GM23338 (cell line): ENCODE measurements at regions not wholly inside any gene's neighbourhood (a gene's known extent, or its start where the extent isn't known, plus 50 kb on each side); places are given as distances from the start of the nearest gene placed in this dataset.

Experiments used
- ATAC-seq: fragments of 200-7000 bp; cut with Tn5 transposase; 3 replicates; pipeline ENCODE4 v1.9.1; 2020
- DNase-seq: peaks from one replicate; pipeline ENCODE4 v3.0.0-alpha.2; 2015; ENCODE audit warnings: low spot score
- H2AFZ ChIP-seq: fragments of 200-600 bp; sonication (generic); 2 replicates; pipeline ENCODE4 v1.8.0; 2016; ENCODE audit warnings: antibody characterized with exemption, mild to moderate bottlenecking, moderate library complexity
- H3F3A ChIP-seq: fragments of 200-600 bp; sonication (generic); replicated peaks from 2 replicates; pipeline ENCODE4 v1.8.0; 2017; ENCODE audit warnings: antibody characterized with exemption, mixed run types, low read depth
- H3K27ac ChIP-seq: fragments of 200-600 bp; sonication (generic); 2 replicates; pipeline ENCODE4 v1.6.1; 2016; ENCODE audit warnings: low read depth
- H3K27me3 ChIP-seq: fragments of 200-600 bp; sonication (generic); 2 replicates; pipeline ENCODE4 v1.8.0; 2016; ENCODE audit warnings: mild to moderate bottlenecking, mixed run types, moderate library complexity; ENCODE audit not compliant: insufficient read depth
- H3K36me3 ChIP-seq: fragments of 200-600 bp; sonication (generic); 2 replicates; pipeline ENCODE4 v1.8.0; 2016; ENCODE audit warnings: mild to moderate bottlenecking; ENCODE audit not compliant: insufficient read depth
- H3K4me1 ChIP-seq: fragments of 200-600 bp; sonication (generic); 2 replicates; pipeline ENCODE4 v1.8.0; 2016; ENCODE audit warnings: mild to moderate bottlenecking, moderate library complexity; ENCODE audit not compliant: insufficient read depth
- H3K4me2 ChIP-seq: fragments of 200-600 bp; sonication (generic); 2 replicates; pipeline ENCODE4 v1.7.1; 2017; ENCODE audit warnings: mixed run types
- H3K4me3 ChIP-seq: fragments of 200-600 bp; sonication (generic); 2 replicates; pipeline ENCODE4 v1.6.1; 2016; ENCODE audit warnings: mixed run types
- H3K79me2 ChIP-seq: fragments of 200-600 bp; sonication (generic); replicated peaks from 2 replicates; pipeline ENCODE4 v1.8.0; 2017; ENCODE audit warnings: mild to moderate bottlenecking; ENCODE audit not compliant: insufficient read depth
- H3K9me2 ChIP-seq: fragments of 200-600 bp; sonication (generic); 2 replicates; pipeline ENCODE4 v1.8.0; 2017; ENCODE audit not compliant: insufficient read depth
- H4K20me1 ChIP-seq: fragments of 200-600 bp; sonication (generic); replicated peaks from 2 replicates; pipeline ENCODE4 v1.8.0; 2017; ENCODE audit warnings: mild to moderate bottlenecking; ENCODE audit not compliant: insufficient read depth
- H3K27ac Mint-ChIP-seq: 2 replicates; pipeline ENCODE4 v1.8.0; 2020; ENCODE audit warnings: inconsistent platforms, mild to moderate bottlenecking, moderate library complexity, mixed read lengths
- H3K27me3 Mint-ChIP-seq: 3 replicates; pipeline ENCODE4 v1.8.0; 2022; ENCODE audit warnings: low read depth, mild to moderate bottlenecking, moderate library complexity, mixed read lengths, inconsistent platforms; ENCODE audit not compliant: insufficient read depth, poor library complexity
- H3K36me3 Mint-ChIP-seq: 3 replicates; pipeline ENCODE4 v1.8.0; 2021; ENCODE audit warnings: low read depth, mild to moderate bottlenecking, inconsistent platforms, moderate library complexity, mixed read lengths
- H3K4me1 Mint-ChIP-seq: 3 replicates; pipeline ENCODE4 v1.8.0; 2020; ENCODE audit warnings: mild to moderate bottlenecking, inconsistent platforms, mixed read lengths
- H3K4me3 Mint-ChIP-seq: 3 replicates; pipeline ENCODE4 v1.8.0; 2021; ENCODE audit warnings: moderate library complexity, mild to moderate bottlenecking, inconsistent platforms, mixed read lengths
- H3K9me3 Mint-ChIP-seq: 3 replicates; pipeline ENCODE4 v1.8.0; 2020; ENCODE audit warnings: moderate library complexity, mild to moderate bottlenecking, inconsistent platforms, mixed read lengths
- EZH2 ChIP-seq: fragments of 200-600 bp; sonication (generic); IDR thresholded peaks from one replicate; pipeline ENCODE4 v1.8.0; 2017; ENCODE audit warnings: antibody characterized with exemption, mild to moderate bottlenecking, low read depth; ENCODE audit not compliant: unreplicated experiment
- EZH2phosphoT487 ChIP-seq: fragments of 200-600 bp; sonication (generic); IDR thresholded peaks from one replicate; pipeline ENCODE4 v1.8.1; 2018; ENCODE audit warnings: antibody characterized with exemption; ENCODE audit not compliant: unreplicated experiment
- JUNB ChIP-seq: IDR thresholded peaks from one replicate; pipeline ENCODE4 v1.6.1; 2016; ENCODE audit warnings: antibody characterized with exemption; ENCODE audit not compliant: unreplicated experiment
- POLR2AphosphoS5 ChIP-seq: IDR thresholded peaks from 2 replicates; pipeline ENCODE4 v1.6.1; 2016; ENCODE audit warnings: antibody characterized with exemption, low read depth
- STAT1 ChIP-seq: IDR thresholded peaks from one replicate; pipeline ENCODE4 v1.6.1; 2016; ENCODE audit warnings: antibody characterized with exemption; ENCODE audit not compliant: unreplicated experiment
- ZNF114 ChIP-seq: fragments of 250-450 bp; sonication (Bioruptor Pico); IDR thresholded peaks from 2 replicates; pipeline ENCODE4 v1.5.0; 2020; ENCODE audit warnings: mild to moderate bottlenecking, moderate library complexity
- TF ChIP-seq, protein P1 (sequence below): IDR thresholded peaks from 2 replicates; pipeline ENCODE4 v1.6.1; 2016; ENCODE audit warnings: antibody characterized with exemption
- TF ChIP-seq, protein P2 (sequence below), 2 experiments: fragments of 200-600 bp in 1 of 2; sonication (generic) in 1 of 2; conservative IDR thresholded peaks; 2 replicates each; pipeline versions ENCODE4 v1.5.1 to v1.6.1; 2016 to 2017; ENCODE audit warnings: antibody characterized with exemption in 2 of 2, low read depth in 2 of 2, mild to moderate bottlenecking in 2 of 2, moderate library complexity in 1 of 2
- TF ChIP-seq, protein P3 (sequence below): fragments of 250-450 bp; sonication (Bioruptor Pico); IDR thresholded peaks from 2 replicates; pipeline ENCODE4 v1.5.0; 2020; ENCODE audit warnings: mild to moderate bottlenecking, moderate library complexity
- TF ChIP-seq, protein P4 (sequence below): IDR thresholded peaks from one replicate; pipeline ENCODE4 v1.6.1; 2018; ENCODE audit warnings: antibody characterized with exemption; ENCODE audit not compliant: unreplicated experiment

DNA sequence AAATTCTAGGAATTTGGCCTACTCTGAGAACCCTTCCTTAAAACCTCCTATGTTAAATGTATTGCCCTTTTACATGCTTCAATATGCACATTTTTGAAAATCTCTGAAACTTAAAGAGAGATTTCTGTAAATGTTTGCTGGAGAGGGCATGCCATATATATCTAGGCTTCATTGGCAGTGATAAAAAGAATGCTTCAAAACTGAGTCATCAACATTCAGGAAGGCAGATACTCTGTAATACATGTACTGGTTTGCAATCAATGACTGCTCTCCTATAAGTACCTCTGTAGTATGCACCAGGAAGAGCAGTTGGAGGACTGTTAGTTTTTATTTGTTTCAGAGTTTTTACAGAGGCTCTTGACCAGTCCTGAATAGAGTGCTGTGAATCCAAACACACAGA is 739.9 kb downstream of the SLC16A7 start:
- Histone ChIP-seq H3K27me3 (no peaks in the 10 kb centered on the region), H3K4me3 (no peak overlapping the region), H3K9me2 (no peaks in the 10 kb centered on the region), H3K4me1 (no peaks in the 10 kb centered on the region; the same call in 1 of the 2 replicates), H3K4me2 (no peak overlapping the region), H3K79me2 (no peaks in the 10 kb centered on the region), H3F3A (no peaks in the 10 kb centered on the region), H3K36me3 (no peaks in the 10 kb centered on the region), H3K27ac (no peak overlapping the region), H2AFZ (no peak overlapping the region), H4K20me1 (no peaks in the 10 kb centered on the region)
- Mint-ChIP-seq H3K27ac (0 out of 2 replicates have a peak overlapping the region, but pooled peaks have one; percentile 33), H3K27me3 (no peaks in the 10 kb centered on the region), H3K4me1 (peaks cover 7% of the 10 kb centered on the region; the same call in 1 of the 3 replicates), H3K36me3 (no peaks in the 10 kb centered on the region), H3K4me3 (no peak overlapping the region), H3K9me3 (no peaks in the 10 kb centered on the region)
- DNase-seq: peak; percentile 6
- ATAC-seq: peak; percentile 32; the same call in 1 of the 3 replicates
- no peak for TF ChIP-seq JUNB
- no peak for TF ChIP-seq EZH2phosphoT487
- TF ChIP-seq, protein P1, sequence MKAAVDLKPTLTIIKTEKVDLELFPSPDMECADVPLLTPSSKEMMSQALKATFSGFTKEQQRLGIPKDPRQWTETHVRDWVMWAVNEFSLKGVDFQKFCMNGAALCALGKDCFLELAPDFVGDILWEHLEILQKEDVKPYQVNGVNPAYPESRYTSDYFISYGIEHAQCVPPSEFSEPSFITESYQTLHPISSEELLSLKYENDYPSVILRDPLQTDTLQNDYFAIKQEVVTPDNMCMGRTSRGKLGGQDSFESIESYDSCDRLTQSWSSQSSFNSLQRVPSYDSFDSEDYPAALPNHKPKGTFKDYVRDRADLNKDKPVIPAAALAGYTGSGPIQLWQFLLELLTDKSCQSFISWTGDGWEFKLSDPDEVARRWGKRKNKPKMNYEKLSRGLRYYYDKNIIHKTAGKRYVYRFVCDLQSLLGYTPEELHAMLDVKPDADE: no peak
- TF ChIP-seq POLR2AphosphoS5: no peak
- TF ChIP-seq, protein P2, sequence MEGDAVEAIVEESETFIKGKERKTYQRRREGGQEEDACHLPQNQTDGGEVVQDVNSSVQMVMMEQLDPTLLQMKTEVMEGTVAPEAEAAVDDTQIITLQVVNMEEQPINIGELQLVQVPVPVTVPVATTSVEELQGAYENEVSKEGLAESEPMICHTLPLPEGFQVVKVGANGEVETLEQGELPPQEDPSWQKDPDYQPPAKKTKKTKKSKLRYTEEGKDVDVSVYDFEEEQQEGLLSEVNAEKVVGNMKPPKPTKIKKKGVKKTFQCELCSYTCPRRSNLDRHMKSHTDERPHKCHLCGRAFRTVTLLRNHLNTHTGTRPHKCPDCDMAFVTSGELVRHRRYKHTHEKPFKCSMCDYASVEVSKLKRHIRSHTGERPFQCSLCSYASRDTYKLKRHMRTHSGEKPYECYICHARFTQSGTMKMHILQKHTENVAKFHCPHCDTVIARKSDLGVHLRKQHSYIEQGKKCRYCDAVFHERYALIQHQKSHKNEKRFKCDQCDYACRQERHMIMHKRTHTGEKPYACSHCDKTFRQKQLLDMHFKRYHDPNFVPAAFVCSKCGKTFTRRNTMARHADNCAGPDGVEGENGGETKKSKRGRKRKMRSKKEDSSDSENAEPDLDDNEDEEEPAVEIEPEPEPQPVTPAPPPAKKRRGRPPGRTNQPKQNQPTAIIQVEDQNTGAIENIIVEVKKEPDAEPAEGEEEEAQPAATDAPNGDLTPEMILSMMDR (conservative IDR thresholded peaks at IDR 0.05; ENCODE audit: low read depth in 2 of 2): no peak
- no peak for TF ChIP-seq EZH2
- TF ChIP-seq STAT1: no peak
- TF ChIP-seq, protein P3, sequence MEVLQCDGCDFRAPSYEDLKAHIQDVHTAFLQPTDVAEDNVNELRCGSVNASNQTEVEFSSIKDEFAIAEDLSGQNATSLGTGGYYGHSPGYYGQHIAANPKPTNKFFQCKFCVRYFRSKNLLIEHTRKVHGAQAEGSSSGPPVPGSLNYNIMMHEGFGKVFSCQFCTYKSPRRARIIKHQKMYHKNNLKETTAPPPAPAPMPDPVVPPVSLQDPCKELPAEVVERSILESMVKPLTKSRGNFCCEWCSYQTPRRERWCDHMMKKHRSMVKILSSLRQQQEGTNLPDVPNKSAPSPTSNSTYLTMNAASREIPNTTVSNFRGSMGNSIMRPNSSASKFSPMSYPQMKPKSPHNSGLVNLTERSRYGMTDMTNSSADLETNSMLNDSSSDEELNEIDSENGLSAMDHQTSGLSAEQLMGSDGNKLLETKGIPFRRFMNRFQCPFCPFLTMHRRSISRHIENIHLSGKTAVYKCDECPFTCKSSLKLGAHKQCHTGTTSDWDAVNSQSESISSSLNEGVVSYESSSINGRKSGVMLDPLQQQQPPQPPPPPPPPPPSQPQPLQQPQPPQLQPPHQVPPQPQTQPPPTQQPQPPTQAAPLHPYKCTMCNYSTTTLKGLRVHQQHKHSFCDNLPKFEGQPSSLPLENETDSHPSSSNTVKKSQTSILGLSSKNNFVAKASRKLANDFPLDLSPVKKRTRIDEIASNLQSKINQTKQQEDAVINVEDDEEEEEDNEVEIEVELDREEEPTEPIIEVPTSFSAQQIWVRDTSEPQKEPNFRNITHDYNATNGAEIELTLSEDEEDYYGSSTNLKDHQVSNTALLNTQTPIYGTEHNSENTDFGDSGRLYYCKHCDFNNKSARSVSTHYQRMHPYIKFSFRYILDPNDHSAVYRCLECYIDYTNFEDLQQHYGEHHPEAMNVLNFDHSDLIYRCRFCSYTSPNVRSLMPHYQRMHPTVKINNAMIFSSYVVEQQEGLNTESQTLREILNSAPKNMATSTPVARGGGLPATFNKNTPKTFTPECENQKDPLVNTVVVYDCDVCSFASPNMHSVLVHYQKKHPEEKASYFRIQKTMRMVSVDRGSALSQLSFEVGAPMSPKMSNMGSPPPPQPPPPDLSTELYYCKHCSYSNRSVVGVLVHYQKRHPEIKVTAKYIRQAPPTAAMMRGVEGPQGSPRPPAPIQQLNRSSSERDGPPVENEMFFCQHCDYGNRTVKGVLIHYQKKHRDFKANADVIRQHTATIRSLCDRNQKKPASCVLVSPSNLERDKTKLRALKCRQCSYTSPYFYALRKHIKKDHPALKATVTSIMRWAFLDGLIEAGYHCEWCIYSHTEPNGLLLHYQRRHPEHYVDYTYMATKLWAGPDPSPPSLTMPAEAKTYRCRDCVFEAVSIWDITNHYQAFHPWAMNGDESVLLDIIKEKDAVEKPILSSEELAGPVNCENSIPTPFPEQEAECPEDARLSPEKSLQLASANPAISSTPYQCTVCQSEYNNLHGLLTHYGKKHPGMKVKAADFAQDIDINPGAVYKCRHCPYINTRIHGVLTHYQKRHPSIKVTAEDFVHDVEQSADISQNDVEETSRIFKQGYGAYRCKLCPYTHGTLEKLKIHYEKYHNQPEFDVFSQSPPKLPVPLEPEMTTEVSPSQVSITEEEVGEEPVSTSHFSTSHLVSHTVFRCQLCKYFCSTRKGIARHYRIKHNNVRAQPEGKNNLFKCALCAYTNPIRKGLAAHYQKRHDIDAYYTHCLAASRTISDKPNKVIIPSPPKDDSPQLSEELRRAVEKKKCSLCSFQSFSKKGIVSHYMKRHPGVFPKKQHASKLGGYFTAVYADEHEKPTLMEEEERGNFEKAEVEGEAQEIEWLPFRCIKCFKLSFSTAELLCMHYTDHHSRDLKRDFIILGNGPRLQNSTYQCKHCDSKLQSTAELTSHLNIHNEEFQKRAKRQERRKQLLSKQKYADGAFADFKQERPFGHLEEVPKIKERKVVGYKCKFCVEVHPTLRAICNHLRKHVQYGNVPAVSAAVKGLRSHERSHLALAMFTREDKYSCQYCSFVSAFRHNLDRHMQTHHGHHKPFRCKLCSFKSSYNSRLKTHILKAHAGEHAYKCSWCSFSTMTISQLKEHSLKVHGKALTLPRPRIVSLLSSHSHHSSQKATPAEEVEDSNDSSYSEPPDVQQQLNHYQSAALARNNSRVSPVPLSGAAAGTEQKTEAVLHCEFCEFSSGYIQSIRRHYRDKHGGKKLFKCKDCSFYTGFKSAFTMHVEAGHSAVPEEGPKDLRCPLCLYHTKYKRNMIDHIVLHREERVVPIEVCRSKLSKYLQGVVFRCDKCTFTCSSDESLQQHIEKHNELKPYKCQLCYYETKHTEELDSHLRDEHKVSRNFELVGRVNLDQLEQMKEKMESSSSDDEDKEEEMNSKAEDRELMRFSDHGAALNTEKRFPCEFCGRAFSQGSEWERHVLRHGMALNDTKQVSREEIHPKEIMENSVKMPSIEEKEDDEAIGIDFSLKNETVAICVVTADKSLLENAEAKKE (CRISPR knock-in tag): no peak
- TF ChIP-seq, protein P4, sequence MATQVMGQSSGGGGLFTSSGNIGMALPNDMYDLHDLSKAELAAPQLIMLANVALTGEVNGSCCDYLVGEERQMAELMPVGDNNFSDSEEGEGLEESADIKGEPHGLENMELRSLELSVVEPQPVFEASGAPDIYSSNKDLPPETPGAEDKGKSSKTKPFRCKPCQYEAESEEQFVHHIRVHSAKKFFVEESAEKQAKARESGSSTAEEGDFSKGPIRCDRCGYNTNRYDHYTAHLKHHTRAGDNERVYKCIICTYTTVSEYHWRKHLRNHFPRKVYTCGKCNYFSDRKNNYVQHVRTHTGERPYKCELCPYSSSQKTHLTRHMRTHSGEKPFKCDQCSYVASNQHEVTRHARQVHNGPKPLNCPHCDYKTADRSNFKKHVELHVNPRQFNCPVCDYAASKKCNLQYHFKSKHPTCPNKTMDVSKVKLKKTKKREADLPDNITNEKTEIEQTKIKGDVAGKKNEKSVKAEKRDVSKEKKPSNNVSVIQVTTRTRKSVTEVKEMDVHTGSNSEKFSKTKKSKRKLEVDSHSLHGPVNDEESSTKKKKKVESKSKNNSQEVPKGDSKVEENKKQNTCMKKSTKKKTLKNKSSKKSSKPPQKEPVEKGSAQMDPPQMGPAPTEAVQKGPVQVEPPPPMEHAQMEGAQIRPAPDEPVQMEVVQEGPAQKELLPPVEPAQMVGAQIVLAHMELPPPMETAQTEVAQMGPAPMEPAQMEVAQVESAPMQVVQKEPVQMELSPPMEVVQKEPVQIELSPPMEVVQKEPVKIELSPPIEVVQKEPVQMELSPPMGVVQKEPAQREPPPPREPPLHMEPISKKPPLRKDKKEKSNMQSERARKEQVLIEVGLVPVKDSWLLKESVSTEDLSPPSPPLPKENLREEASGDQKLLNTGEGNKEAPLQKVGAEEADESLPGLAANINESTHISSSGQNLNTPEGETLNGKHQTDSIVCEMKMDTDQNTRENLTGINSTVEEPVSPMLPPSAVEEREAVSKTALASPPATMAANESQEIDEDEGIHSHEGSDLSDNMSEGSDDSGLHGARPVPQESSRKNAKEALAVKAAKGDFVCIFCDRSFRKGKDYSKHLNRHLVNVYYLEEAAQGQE: no peak
- TF ChIP-seq ZNF114 (CRISPR knock-in tag): no peak
